Gastroesophageal sphincter (tissue), 4 donors: ENCODE measurements at regions not wholly inside any gene's neighbourhood (a gene's known extent, or its start where the extent isn't known, plus 50 kb on each side); places are given as distances from the start of the nearest gene placed in this dataset.

ENCODE experiments used
- ATAC-seq: fragments of 150-250 bp; one replicate; pipeline ENCODE4 v1.9.1; 2016; ENCODE audit warnings: mild to moderate bottlenecking, moderate library complexity
- H3K27ac ChIP-seq, 4 donors: fragments of 200-600 bp; sonication (generic) in 3 of 4; 1 replicate in 3 of 4; 2 replicates in 1 of 4; pipeline ENCODE4 v1.5.1; 2016 to 2019
- H3K27me3 ChIP-seq: fragments of 200-600 bp; sonication (generic); one replicate; pipeline ENCODE4 v1.5.1; 2019
- H3K36me3 ChIP-seq, 2 donors: fragments of 200-600 bp; sonication (generic); one replicate each; pipeline ENCODE4 v1.5.1; 2019; ENCODE audit warnings: control low read depth in 1 of 2
- H3K4me1 ChIP-seq, 3 donors: fragments of 200-600 bp; sonication (generic); 1 replicate in 2 of 3; 2 replicates in 1 of 3; pipeline ENCODE4 v1.5.1; 2016 to 2019; ENCODE audit warnings: control low read depth in 2 of 3
- H3K4me3 ChIP-seq, 2 donors: fragments of 200-600 bp; sonication (generic); one replicate each; pipeline ENCODE4 v1.5.1; 2019; ENCODE audit warnings: mild to moderate bottlenecking in 1 of 2, moderate library complexity in 1 of 2
- H3K9me3 ChIP-seq, 3 donors: fragments of 200-600 bp; sonication (generic); one replicate each; pipeline ENCODE4 v1.5.1; 2017 to 2019; ENCODE audit warnings: control low read depth in 2 of 3
- CTCF ChIP-seq, 4 experiments: fragments of 200-600 bp in 2 of 4; fragments of 450-650 bp in 2 of 4; sonication (generic) in 1 of 4; IDR thresholded peaks; one replicate each; pipeline ENCODE4 v1.5.1; 2017 to 2019; ENCODE audit warnings: antibody characterized with exemption in 4 of 4, mild to moderate bottlenecking in 2 of 4, moderate library complexity in 2 of 4
- EP300 ChIP-seq: sonication (generic); formaldehyde crosslinking; IDR thresholded peaks from one replicate; pipeline ENCODE4 v1.6.1; 2017; ENCODE audit warnings: antibody characterized with exemption, mild to moderate bottlenecking
- POLR2A ChIP-seq, 2 donors: fragments of 450-650 bp; IDR thresholded peaks; one replicate each; pipeline ENCODE4 v1.6.1; 2017; ENCODE audit warnings: antibody characterized with exemption in 2 of 2, mild to moderate bottlenecking in 2 of 2, moderate library complexity in 1 of 2
- POLR2AphosphoS5 ChIP-seq: sonication (generic); formaldehyde crosslinking; IDR thresholded peaks from one replicate; pipeline ENCODE4 v1.6.1; 2017; ENCODE audit warnings: antibody characterized with exemption
- WGBS, 2 donors: methylation state at CpG; one replicate each; pipeline ENCODE4 v1.1.5; 2018; ENCODE audit warnings: low coverage in 1 of 2; 5-methylcytosine and 5-hydroxymethylcytosine counted together

- WGBS, 2 donors: 81 to 97% methylated on average over 3 to 4 of the region's 4 CpGs
- ATAC-seq: no peak
- Histone ChIP-seq H3K9me3 (no peaks in the 10 kb centered on the region), H3K4me1 (no peaks in the 10 kb centered on the region), H3K27me3 (no peaks in the 10 kb centered on the region), H3K4me3 (no peak overlapping the region), H3K36me3 (no peaks in the 10 kb centered on the region), H3K27ac (no peak overlapping the region)
- TF ChIP-seq EP300 (no peak), CTCF (IDR thresholded peaks at IDR 0.05) (no peak), POLR2A (IDR thresholded peaks at IDR 0.05) (no peak), POLR2AphosphoS5 (no peak)
Measured at GRCh38 chr3:160091441-160091840, 102.8 kb downstream of the IL12A start.

DNA sequence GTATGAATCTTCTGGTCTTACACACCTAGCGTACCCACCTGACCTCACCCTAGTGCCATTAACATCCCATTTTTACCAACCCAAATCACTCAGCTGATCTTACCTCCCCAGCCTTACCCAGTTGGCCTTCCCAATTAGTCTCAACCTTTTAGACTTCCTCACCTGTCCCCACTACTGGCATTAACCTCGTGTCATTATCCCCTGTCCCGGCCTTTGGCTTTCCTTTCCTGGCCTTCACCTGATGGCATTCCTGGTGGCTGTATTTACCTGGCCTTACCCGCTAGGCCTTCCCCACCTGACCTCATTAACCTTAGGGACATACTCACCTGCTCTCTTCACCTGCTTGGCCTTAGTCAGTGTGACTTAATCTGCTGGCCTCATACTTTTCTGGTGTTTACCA lies 104.1 kb downstream of the IL12A start:
- no peaks in the 10 kb centered on the region for H3K4me1 ChIP-seq

GRCh38 chr3:160094562-160094961 lies 105.9 kb downstream of the IL12A start:
- H3K36me3 ChIP-seq: no peaks in the 10 kb centered on the region

More for the DNA sequence above, 104.1 kb downstream of the IL12A start:
- Histone ChIP-seq H3K9me3 (no peaks in the 10 kb centered on the region), H3K36me3 (no peaks in the 10 kb centered on the region), H3K4me3 (no peak overlapping the region), H3K27me3 (no peaks in the 10 kb centered on the region), H3K27ac (no peak overlapping the region)
- WGBS, 2 donors: 91 to 96% methylated on average over 4 of the region's 4 CpGs
- TF ChIP-seq POLR2A (IDR thresholded peaks at IDR 0.05): no peak
- no peak for TF ChIP-seq CTCF (IDR thresholded peaks at IDR 0.05)
- no peak for ATAC-seq

GRCh38 chr3:160097478-160097877 lies 108.8 kb downstream of the IL12A start:
- H3K9me3 ChIP-seq: no peaks in the 10 kb centered on the region
- H3K36me3 ChIP-seq: no peaks in the 10 kb centered on the region
- ATAC-seq: no peak
- 93% methylated on average over 5 of the region's 11 CpGs; no CpG with 5 or more reads in 1 of the 2 donors for WGBS, 2 donors
- no peak for TF ChIP-seq CTCF (IDR thresholded peaks at IDR 0.05)
- TF ChIP-seq EP300: no peak
- TF ChIP-seq POLR2AphosphoS5: no peak
- TF ChIP-seq POLR2A (IDR thresholded peaks at IDR 0.05): no peak
- H3K4me1 ChIP-seq: no peaks in the 10 kb centered on the region
- H3K27me3 ChIP-seq: no peaks in the 10 kb centered on the region
- H3K27ac ChIP-seq: no peak overlapping the region
- no peak overlapping the region for H3K4me3 ChIP-seq

More at GRCh38 chr3:160094562-160094961, 105.9 kb downstream of the IL12A start:
- no peaks in the 10 kb centered on the region for H3K4me1 ChIP-seq
- no peak overlapping the region for H3K4me3 ChIP-seq
- no peaks in the 10 kb centered on the region for H3K27me3 ChIP-seq
- no peak overlapping the region for H3K27ac ChIP-seq
- WGBS, 2 donors: 92 to 100% methylated on average over 3 to 4 of the region's 4 CpGs
- ATAC-seq: no peak
- no peaks in the 10 kb centered on the region for H3K9me3 ChIP-seq
- no peak for TF ChIP-seq CTCF (IDR thresholded peaks at IDR 0.05)
- TF ChIP-seq POLR2A (IDR thresholded peaks at IDR 0.05): no peak
- TF ChIP-seq POLR2AphosphoS5: no peak
- no peak for TF ChIP-seq EP300

DNA sequence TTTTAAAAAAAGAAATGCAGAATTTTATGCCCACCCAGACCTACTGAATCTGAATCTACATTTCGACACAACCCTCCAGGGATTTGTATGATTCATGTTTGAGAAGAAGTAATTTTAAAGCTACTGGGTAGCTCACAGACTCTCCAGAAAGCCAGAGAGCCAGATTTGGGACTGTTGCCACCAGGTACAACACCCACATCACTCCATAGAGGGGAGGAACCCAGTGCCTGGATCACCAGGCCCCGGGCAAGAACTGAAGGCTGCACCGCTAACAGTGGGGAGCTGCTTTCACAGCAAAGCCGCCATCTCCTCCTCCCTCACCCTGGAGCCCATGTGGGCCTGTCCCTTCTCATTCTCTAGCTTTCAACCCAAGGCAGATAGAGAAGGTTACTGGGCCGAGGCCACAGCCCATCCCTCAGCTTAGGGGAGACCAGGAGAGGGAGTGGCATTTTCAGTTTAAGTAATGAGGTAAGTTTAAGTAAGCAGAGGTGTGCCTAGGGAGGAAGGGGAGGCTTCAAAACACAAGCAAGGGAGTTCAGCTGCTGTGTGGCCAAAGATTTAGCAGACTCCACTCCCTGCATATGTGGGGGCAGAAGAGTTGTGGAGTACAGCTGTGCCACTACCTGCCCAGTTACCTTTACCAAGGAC lies 109.8 kb downstream of the IL12A start:
- no peaks in the 10 kb centered on the region for H3K9me3 ChIP-seq
- WGBS, 2 donors: 67 to 78% methylated on average over 1 of the region's 5 CpGs
- no peak overlapping the region for H3K4me3 ChIP-seq
- H3K36me3 ChIP-seq: no peaks in the 10 kb centered on the region
- TF ChIP-seq POLR2A (IDR thresholded peaks at IDR 0.05) (no peak), POLR2AphosphoS5 (no peak), EP300 (no peak), CTCF (IDR thresholded peaks at IDR 0.05) (no peak)
- ATAC-seq: no peak
- no peaks in the 10 kb centered on the region for H3K27me3 ChIP-seq
- no peaks in the 10 kb centered on the region for H3K4me1 ChIP-seq
- H3K27ac ChIP-seq: no peak overlapping the region
